ENCODE measurements at regions not wholly inside any gene's neighbourhood (a gene's known extent, or its start where the extent isn't known, plus 50 kb on each side); places are given as distances from the start of the nearest gene placed in this dataset.

GRCh38 chr3:94314218-94314883, 251.5 kb downstream of the NSUN3 start:
- Histone ChIP-seq H3K4me1 (ENCODE audit: control insufficient read depth in 1 of 2, insufficient read depth in 2 of 2, low read length in 2 of 2) (no peaks in the 10 kb centered on the region), H4K20me1 (ENCODE audit: insufficient read depth, low read length) (no peaks in the 10 kb centered on the region), H3K4me2 (replicated peaks; ENCODE audit: extremely low read depth, low read length, poor library complexity, severe bottlenecking) (no peak overlapping the region), H3K4me3 (replicated peaks in 1 of 3; ENCODE audit: low read depth in 2 of 3, low read length in 3 of 3) (no peak overlapping the region), H3K36me3 (replicated peaks in 1 of 2; ENCODE audit: control insufficient read depth in 1 of 2, insufficient read depth in 2 of 2, low read length in 2 of 2) (no peaks in the 10 kb centered on the region), H3K27me3 (ENCODE audit: control insufficient read depth in 2 of 2, insufficient read depth in 2 of 2, low read length in 2 of 2) (no peaks in the 10 kb centered on the region), H2AFZ (ENCODE audit: insufficient read depth, low read depth, low read length, poor library complexity, severe bottlenecking) (no peak overlapping the region), H3K9me3 (replicated peaks in 1 of 2; ENCODE audit: control insufficient read depth in 1 of 2, insufficient read depth in 1 of 2, low read length in 2 of 2) (no peaks in the 10 kb centered on the region), H3K79me2 (ENCODE audit: insufficient read depth, low read length) (no peaks in the 10 kb centered on the region), H3K27ac (ENCODE audit: low read depth in 1 of 2, low read length in 2 of 2) (no peak overlapping the region), H3K9ac (ENCODE audit: insufficient read depth, low read length, poor library complexity, severe bottlenecking) (no peak overlapping the region)
- Mint-ChIP-seq H3K4me1 (no peaks in the 10 kb centered on the region), H3K27ac (no peak overlapping the region), H3K9me3 (peaks cover 0 to 5% (median 2%) of the 10 kb centered on the region in 7 donors), H3K27me3 (ENCODE audit: low read depth in 3 of 3) (no peaks in the 10 kb centered on the region), H3K36me3 (no peaks in the 10 kb centered on the region), H3K4me3 (no peak overlapping the region)
- WGBS (ENCODE audit: insufficient coverage) = no CpG with 5 or more reads among the region's 2 CpGs
- DNase-seq = no peak
- TF ChIP-seq, protein P1, sequence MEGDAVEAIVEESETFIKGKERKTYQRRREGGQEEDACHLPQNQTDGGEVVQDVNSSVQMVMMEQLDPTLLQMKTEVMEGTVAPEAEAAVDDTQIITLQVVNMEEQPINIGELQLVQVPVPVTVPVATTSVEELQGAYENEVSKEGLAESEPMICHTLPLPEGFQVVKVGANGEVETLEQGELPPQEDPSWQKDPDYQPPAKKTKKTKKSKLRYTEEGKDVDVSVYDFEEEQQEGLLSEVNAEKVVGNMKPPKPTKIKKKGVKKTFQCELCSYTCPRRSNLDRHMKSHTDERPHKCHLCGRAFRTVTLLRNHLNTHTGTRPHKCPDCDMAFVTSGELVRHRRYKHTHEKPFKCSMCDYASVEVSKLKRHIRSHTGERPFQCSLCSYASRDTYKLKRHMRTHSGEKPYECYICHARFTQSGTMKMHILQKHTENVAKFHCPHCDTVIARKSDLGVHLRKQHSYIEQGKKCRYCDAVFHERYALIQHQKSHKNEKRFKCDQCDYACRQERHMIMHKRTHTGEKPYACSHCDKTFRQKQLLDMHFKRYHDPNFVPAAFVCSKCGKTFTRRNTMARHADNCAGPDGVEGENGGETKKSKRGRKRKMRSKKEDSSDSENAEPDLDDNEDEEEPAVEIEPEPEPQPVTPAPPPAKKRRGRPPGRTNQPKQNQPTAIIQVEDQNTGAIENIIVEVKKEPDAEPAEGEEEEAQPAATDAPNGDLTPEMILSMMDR (IDR thresholded peaks at IDR 0.05) = no peak
- intact Hi-C loops (cut with micrococcal nuclease) = no loop called here

DNA sequence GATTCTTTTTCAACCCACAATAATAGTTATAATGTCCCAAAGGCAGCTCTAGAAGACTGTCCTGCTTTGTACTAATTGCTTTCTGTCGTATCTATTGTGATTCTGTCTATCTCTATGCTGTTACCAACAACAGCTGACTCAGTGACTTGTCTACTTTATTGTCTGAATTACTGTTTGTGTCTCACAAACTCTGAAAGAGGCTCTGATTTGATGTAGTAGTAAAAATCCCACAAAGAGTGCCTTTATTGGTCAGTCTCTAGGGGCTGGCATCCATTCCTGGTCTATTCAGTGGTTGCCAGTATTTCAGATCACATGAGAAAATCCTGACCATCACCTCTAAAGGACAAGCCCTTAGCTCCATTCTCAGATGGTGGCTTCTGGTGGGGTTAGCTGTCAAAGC, 254.2 kb downstream of the NSUN3 start:
- H3K27me3 ChIP-seq (ENCODE audit: control insufficient read depth in 2 of 2, insufficient read depth in 2 of 2, low read length in 2 of 2) = no peaks in the 10 kb centered on the region
- Mint-ChIP-seq H3K4me3 (no peak overlapping the region), H3K4me1 (no peaks in the 10 kb centered on the region), H3K27me3 (ENCODE audit: low read depth in 3 of 3) (no peaks in the 10 kb centered on the region), H3K36me3 (no peaks in the 10 kb centered on the region), H3K9me3 (peaks cover 0 to 6% (median 2%) of the 10 kb centered on the region in 7 donors), H3K27ac (no peak overlapping the region)
- no peaks in the 10 kb centered on the region for H3K4me1 ChIP-seq (ENCODE audit: control insufficient read depth in 1 of 2, insufficient read depth in 2 of 2, low read length in 2 of 2)
- H3K79me2 ChIP-seq (ENCODE audit: insufficient read depth, low read length) = no peaks in the 10 kb centered on the region
- no peak overlapping the region for H3K27ac ChIP-seq (ENCODE audit: low read depth in 1 of 2, low read length in 2 of 2)
- no peak overlapping the region for H3K4me2 ChIP-seq (replicated peaks; ENCODE audit: extremely low read depth, low read length, poor library complexity, severe bottlenecking)
- intact Hi-C loops (cut with micrococcal nuclease) = no loop called here
- H2AFZ ChIP-seq (ENCODE audit: insufficient read depth, low read depth, low read length, poor library complexity, severe bottlenecking) = no peak overlapping the region
- DNase-seq = no peak
- no peaks in the 10 kb centered on the region for H3K9me3 ChIP-seq (replicated peaks in 1 of 2; ENCODE audit: control insufficient read depth in 1 of 2, insufficient read depth in 1 of 2, low read length in 2 of 2)
- H3K36me3 ChIP-seq (replicated peaks in 1 of 2; ENCODE audit: control insufficient read depth in 1 of 2, insufficient read depth in 2 of 2, low read length in 2 of 2) = no peaks in the 10 kb centered on the region
- H4K20me1 ChIP-seq (ENCODE audit: insufficient read depth, low read length) = no peaks in the 10 kb centered on the region
- H3K4me3 ChIP-seq (replicated peaks in 1 of 3; ENCODE audit: low read depth in 2 of 3, low read length in 3 of 3) = no peak overlapping the region
- WGBS (ENCODE audit: insufficient coverage) = no CpG with 5 or more reads among the region's 1 CpG
- H3K9ac ChIP-seq (ENCODE audit: insufficient read depth, low read length, poor library complexity, severe bottlenecking) = no peak overlapping the region
- TF ChIP-seq, protein P1 (IDR thresholded peaks at IDR 0.05) = no peak

Measured in CD14-positive monocyte (primary cell).